ENCODE measurements at regions not wholly inside any gene's neighbourhood (a gene's known extent, or its start where the extent isn't known, plus 50 kb on each side); places are given as distances from the start of the nearest gene placed in this dataset.
A peak's percentile ranks its signal among the peaks of the same experiment; 100 is the strongest.

DNA sequence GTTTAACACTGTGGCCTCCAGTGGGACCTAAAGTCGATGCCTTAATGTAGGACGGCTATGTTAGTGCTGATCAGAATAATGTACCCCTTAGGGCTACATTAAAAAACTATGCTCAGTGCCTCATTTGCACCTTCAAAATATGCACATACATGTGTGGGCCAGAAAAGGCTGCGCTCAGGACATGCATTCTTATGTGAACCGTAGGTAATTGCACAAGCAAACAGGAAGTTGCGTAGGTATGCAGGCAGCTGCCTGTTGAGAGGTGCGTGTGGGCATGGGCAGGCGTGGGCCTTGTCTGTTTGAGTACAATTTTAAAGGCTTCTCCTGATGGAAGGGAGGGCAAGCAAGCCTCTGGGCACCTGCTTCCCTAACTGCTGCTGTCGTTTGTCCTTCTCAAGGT, 116.2 kb upstream of the JAG1 start (continued):
- TF ChIP-seq, protein P1, sequence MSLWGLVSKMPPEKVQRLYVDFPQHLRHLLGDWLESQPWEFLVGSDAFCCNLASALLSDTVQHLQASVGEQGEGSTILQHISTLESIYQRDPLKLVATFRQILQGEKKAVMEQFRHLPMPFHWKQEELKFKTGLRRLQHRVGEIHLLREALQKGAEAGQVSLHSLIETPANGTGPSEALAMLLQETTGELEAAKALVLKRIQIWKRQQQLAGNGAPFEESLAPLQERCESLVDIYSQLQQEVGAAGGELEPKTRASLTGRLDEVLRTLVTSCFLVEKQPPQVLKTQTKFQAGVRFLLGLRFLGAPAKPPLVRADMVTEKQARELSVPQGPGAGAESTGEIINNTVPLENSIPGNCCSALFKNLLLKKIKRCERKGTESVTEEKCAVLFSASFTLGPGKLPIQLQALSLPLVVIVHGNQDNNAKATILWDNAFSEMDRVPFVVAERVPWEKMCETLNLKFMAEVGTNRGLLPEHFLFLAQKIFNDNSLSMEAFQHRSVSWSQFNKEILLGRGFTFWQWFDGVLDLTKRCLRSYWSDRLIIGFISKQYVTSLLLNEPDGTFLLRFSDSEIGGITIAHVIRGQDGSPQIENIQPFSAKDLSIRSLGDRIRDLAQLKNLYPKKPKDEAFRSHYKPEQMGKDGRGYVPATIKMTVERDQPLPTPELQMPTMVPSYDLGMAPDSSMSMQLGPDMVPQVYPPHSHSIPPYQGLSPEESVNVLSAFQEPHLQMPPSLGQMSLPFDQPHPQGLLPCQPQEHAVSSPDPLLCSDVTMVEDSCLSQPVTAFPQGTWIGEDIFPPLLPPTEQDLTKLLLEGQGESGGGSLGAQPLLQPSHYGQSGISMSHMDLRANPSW (CRISPR knock-in tag; IDR thresholded peaks at IDR 0.05; ENCODE audit: borderline replicate concordance), result no peak
- TF ChIP-seq KDM2A (CRISPR knock-in tag; IDR thresholded peaks at IDR 0.05; ENCODE audit: borderline replicate concordance, low read depth) (peak; percentile 32; the same call in 1 of the 2 replicates), EED (CRISPR knock-in tag; IDR thresholded peaks at IDR 0.05) (0 out of 2 replicates have a peak, but pooled peaks have one; percentile 20), ZNF382 (CRISPR knock-in tag; IDR thresholded peaks at IDR 0.05; ENCODE audit: borderline replicate concordance) (no peak), ZNF282 (IDR thresholded peaks at IDR 0.05; ENCODE audit: partially characterized antibody) (no peak), KDM6A (CRISPR knock-in tag; IDR thresholded peaks at IDR 0.05; ENCODE audit: low read depth) (no peak), CEBPG (CRISPR knock-in tag; IDR thresholded peaks at IDR 0.05) (peak; percentile 77), GATAD2A (CRISPR knock-in tag; IDR thresholded peaks at IDR 0.05) (peak; percentile 44; the same call in 1 of the 2 replicates), ZKSCAN8 (CRISPR knock-in tag; IDR thresholded peaks at IDR 0.05; ENCODE audit: borderline replicate concordance) (no peak), ZNF883 (CRISPR knock-in tag; IDR thresholded peaks at IDR 0.05; ENCODE audit: not compliant biosample characterization) (no peak), NAIF1 (CRISPR knock-in tag; IDR thresholded peaks at IDR 0.05; ENCODE audit: borderline replicate concordance) (no peak), SUZ12 (IDR thresholded peaks at IDR 0.05; ENCODE audit: low read depth, low read length) (no peak), NCOR1 (IDR thresholded peaks at IDR 0.05; ENCODE audit: borderline replicate concordance, low read length) (no peak), BHLHE40 (IDR thresholded peaks at IDR 0.05; ENCODE audit: low read length) (peak; percentile 20; the same call in 1 of the 2 replicates), HOXA3 (CRISPR knock-in tag; IDR thresholded peaks at IDR 0.05) (peak; percentile 27; the same call in 1 of the 2 replicates), RNF2 (conservative IDR thresholded peaks at IDR 0.05; ENCODE audit: low read depth) (0 out of 2 replicates have a peak, but pooled peaks have one; percentile 68), ZNF260 (CRISPR knock-in tag; IDR thresholded peaks at IDR 0.05; ENCODE audit: borderline replicate concordance, low read depth) (no peak), SMAD1 (CRISPR knock-in tag; IDR thresholded peaks at IDR 0.05; ENCODE audit: borderline replicate concordance, low read depth) (no peak), KAT7 (CRISPR knock-in tag; IDR thresholded peaks at IDR 0.05; ENCODE audit: borderline replicate concordance) (no peak), ZSCAN22 (CRISPR knock-in tag; IDR thresholded peaks at IDR 0.05) (no peak), GATAD1 (CRISPR knock-in tag; IDR thresholded peaks at IDR 0.05) (no peak), HNRNPK (IDR thresholded peaks at IDR 0.05; ENCODE audit: low read depth, low read length, poor library complexity, severe bottlenecking) (no peak), ETV5 (CRISPR knock-in tag; IDR thresholded peaks at IDR 0.05; ENCODE audit: borderline replicate concordance) (peak; percentile 65; the same call in 1 of the 2 replicates), SMC3 (IDR thresholded peaks at IDR 0.05; ENCODE audit: low read length) (peak; percentile 8; the same call in 1 of the 2 replicates), NFATC3 (CRISPR knock-in tag; IDR thresholded peaks at IDR 0.05) (no peak), CEBPB (IDR thresholded peaks at IDR 0.05; ENCODE audit: borderline replicate concordance, low read depth, low read length) (peak; percentile 91), TEAD3 (CRISPR knock-in tag; optimal IDR thresholded peaks at IDR 0.05; ENCODE audit: borderline replicate concordance) (peak; percentile 46), ZNF891 (CRISPR knock-in tag; IDR thresholded peaks at IDR 0.05) (no peak)
- TF ChIP-seq, protein P2, sequence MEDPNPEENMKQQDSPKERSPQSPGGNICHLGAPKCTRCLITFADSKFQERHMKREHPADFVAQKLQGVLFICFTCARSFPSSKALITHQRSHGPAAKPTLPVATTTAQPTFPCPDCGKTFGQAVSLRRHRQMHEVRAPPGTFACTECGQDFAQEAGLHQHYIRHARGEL (CRISPR knock-in tag; IDR thresholded peaks at IDR 0.05), result no peak
- TF ChIP-seq, protein P3, sequence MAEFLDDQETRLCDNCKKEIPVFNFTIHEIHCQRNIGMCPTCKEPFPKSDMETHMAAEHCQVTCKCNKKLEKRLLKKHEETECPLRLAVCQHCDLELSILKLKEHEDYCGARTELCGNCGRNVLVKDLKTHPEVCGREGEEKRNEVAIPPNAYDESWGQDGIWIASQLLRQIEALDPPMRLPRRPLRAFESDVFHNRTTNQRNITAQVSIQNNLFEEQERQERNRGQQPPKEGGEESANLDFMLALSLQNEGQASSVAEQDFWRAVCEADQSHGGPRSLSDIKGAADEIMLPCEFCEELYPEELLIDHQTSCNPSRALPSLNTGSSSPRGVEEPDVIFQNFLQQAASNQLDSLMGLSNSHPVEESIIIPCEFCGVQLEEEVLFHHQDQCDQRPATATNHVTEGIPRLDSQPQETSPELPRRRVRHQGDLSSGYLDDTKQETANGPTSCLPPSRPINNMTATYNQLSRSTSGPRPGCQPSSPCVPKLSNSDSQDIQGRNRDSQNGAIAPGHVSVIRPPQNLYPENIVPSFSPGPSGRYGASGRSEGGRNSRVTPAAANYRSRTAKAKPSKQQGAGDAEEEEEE (CRISPR knock-in tag; IDR thresholded peaks at IDR 0.05; ENCODE audit: borderline replicate concordance), result no peak
